Uterus (tissue), 3 donors: ENCODE measurements at regions not wholly inside any gene's neighbourhood (a gene's known extent, or its start where the extent isn't known, plus 50 kb on each side); places are given as distances from the start of the nearest gene placed in this dataset.
"Not testable (repeated sequence)": the region's sequence is repeated elsewhere in the genome, so short reads cannot be mapped to it uniquely, and the experiment has no call there.

Experiments
- DNase-seq, 2 donors: peaks; one replicate each; pipeline ENCODE4 v3.0.0-alpha.2; 2019 to 2020
- H3K27ac ChIP-seq, 2 donors: fragments of 200-600 bp; sonication (generic); 1 replicate in 1 of 2; 2 replicates in 1 of 2; pipeline ENCODE4 v1.5.1; 2016 to 2018
- H3K27me3 ChIP-seq, 2 donors: fragments of 200-600 bp; sonication (generic); one replicate each; pipeline ENCODE4 v1.5.1; 2018 to 2019; ENCODE audit warnings: control low read depth in 1 of 2
- H3K36me3 ChIP-seq, 2 donors: fragments of 200-600 bp; sonication (generic); one replicate each; pipeline ENCODE4 v1.5.1; 2019; ENCODE audit warnings: control low read depth in 1 of 2
- H3K4me1 ChIP-seq, 2 donors: fragments of 200-600 bp; sonication (generic); one replicate each; pipeline ENCODE4 v1.5.1; 2018 to 2019; ENCODE audit warnings: control low read depth in 1 of 2
- H3K4me3 ChIP-seq, 2 donors: fragments of 200-600 bp; sonication (generic); 1 replicate in 1 of 2; 2 replicates in 1 of 2; pipeline ENCODE4 v1.5.1; 2018 to 2019; ENCODE audit warnings: mild to moderate bottlenecking in 1 of 2
- H3K9me3 ChIP-seq, 2 donors: fragments of 200-600 bp; sonication (generic); one replicate each; pipeline ENCODE4 v1.5.1; 2019; ENCODE audit warnings: control low read depth in 1 of 2
- CTCF ChIP-seq, 4 experiments: fragments of 200-600 bp in 2 of 4; fragments of 450-650 bp in 2 of 4; sonication (generic) in 2 of 4; IDR thresholded peaks; one replicate each; pipeline ENCODE4 v1.5.1; 2016 to 2019; ENCODE audit warnings: antibody characterized with exemption in 4 of 4, mild to moderate bottlenecking in 2 of 4, moderate library complexity in 1 of 4
- POLR2A ChIP-seq, 2 donors: fragments of 450-650 bp; IDR thresholded peaks; one replicate each; pipeline ENCODE4 v1.6.1; 2016; ENCODE audit warnings: antibody characterized with exemption in 2 of 2, mild to moderate bottlenecking in 1 of 2, moderate library complexity in 1 of 2
- intact Hi-C: fragments of 100-400 bp; cut with DNase I; formaldehyde crosslinking; loops from one replicate; pipeline ENCODE4 v1.15.1; 2023; ENCODE audit warnings: low total_unique reads
- donor health status: DM: yes; HTN: yes; CAD: no.

GRCh38 chr14:22370084-22370847, 218.8 kb downstream of the DAD1 start:
- no peak for DNase-seq
- H3K4me3 ChIP-seq, result no peak overlapping the region
- peaks cover 0 to 2% of the 10 kb centered on the region in 2 donors for H3K9me3 ChIP-seq
- intact Hi-C loops, result loop anchor here (10.0 kb wide), 1 partner anchor 55 kb away; no protein-coding TSS in a partner anchor
- TF ChIP-seq CTCF (IDR thresholded peaks at IDR 0.05) (no peak), POLR2A (IDR thresholded peaks at IDR 0.05) (no peak)
- H3K36me3 ChIP-seq, result no peaks in the 10 kb centered on the region
- no peaks in the 10 kb centered on the region for H3K4me1 ChIP-seq
- no peaks in the 10 kb centered on the region for H3K27me3 ChIP-seq
- H3K27ac ChIP-seq, result no peak overlapping the region

GRCh38 chr14:22358726-22359125, 230.3 kb downstream of the DAD1 start:
- H3K27ac ChIP-seq, result no peak overlapping the region
- no peaks in the 10 kb centered on the region for H3K4me1 ChIP-seq
- TF ChIP-seq CTCF (IDR thresholded peaks at IDR 0.05), result no peak
- no peak for TF ChIP-seq POLR2A (IDR thresholded peaks at IDR 0.05)
- no peaks in the 10 kb centered on the region for H3K9me3 ChIP-seq
- DNase-seq, result no peak
- intact Hi-C loops, result no loop called here
- H3K4me3 ChIP-seq, result no peak overlapping the region
- H3K27me3 ChIP-seq, result no peaks in the 10 kb centered on the region
- H3K36me3 ChIP-seq, result no peaks in the 10 kb centered on the region

DNA sequence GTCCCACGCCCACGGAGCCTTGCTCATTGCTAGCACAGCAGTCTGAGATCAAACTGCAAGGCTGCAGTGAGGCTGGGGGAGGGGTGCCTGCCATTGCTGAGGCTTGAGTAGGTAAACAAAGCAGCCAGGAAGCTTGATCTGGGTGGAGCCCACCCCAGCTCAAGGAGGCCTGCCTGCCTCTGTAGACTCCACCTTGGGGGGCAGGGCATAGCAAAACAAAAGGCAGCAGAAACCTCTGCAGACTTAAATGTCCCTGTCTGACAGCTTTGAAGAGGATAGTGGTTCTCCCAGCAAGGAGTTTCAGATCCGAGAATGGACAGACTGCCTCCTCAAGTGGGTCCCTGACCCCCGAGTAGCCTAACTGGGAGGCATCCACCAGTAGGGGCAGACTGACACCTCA, 239.7 kb downstream of the DAD1 start:
- DNase-seq, H3K4me1 ChIP-seq, intact Hi-C loops, H3K27me3 ChIP-seq, H3K36me3 ChIP-seq, H3K9me3 ChIP-seq, H3K27ac ChIP-seq, H3K4me3 ChIP-seq: not testable (repeated sequence)

DNA sequence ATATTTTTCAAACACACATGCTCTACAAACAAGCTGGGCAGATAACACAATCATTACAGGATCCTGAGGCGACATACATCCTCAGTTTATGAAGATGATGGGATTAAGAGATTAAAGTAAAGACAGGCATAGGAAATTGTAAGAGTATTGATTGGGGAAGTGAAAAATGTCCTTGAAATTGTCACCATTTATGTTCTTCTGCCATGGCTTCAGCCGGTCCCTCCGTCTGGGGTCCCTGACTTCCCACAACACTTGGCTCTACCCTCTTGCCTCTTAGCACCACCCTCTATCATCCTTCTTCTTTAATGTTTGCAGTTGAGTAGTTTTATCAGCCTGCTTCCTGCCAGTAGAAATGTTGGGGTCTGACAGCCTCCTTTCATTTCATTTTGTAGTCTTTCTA, 244.4 kb downstream of the DAD1 start:
- no peaks in the 10 kb centered on the region for H3K36me3 ChIP-seq
- H3K27me3 ChIP-seq, result no peaks in the 10 kb centered on the region
- no peak overlapping the region for H3K27ac ChIP-seq
- no peak for DNase-seq
- H3K4me3 ChIP-seq, result no peak overlapping the region
- TF ChIP-seq CTCF (IDR thresholded peaks at IDR 0.05) (no peak), POLR2A (IDR thresholded peaks at IDR 0.05) (no peak)
- H3K4me1 ChIP-seq, result no peaks in the 10 kb centered on the region
- intact Hi-C loops, result no loop called here
- peaks cover 0 to 7% of the 10 kb centered on the region in 2 donors for H3K9me3 ChIP-seq

GRCh38 chr14:22344209-22344608, 244.8 kb downstream of the DAD1 start:
- H3K36me3 ChIP-seq, intact Hi-C loops, H3K9me3 ChIP-seq, H3K4me1 ChIP-seq, H3K4me3 ChIP-seq, H3K27ac ChIP-seq, DNase-seq, H3K27me3 ChIP-seq: not testable (repeated sequence)

DNA sequence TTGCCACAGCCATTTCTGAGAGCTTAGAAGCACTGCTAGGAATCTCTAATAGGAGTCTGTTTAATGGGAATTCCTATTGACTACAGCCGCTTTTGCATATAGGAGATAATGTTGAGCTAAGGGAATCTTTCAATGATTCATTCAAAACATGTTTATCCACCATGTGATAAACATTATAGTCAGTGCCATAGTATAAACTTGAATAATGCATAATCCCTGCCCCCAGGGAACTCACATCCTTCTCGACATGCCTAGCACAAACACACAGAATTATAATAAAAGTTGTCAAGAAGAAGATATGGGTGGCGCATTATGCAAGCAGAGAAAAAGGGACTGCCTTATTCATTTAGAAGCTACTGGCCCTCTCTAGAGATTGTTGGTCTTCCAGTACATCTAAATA, 248.0 kb downstream of the DAD1 start:
- TF ChIP-seq POLR2A (IDR thresholded peaks at IDR 0.05) (no peak), CTCF (IDR thresholded peaks at IDR 0.05) (no peak)

More for the DNA sequence above, 248.0 kb downstream of the DAD1 start:
- Histone ChIP-seq H3K27ac (no peak overlapping the region), H3K4me3 (no peak overlapping the region), H3K9me3 (peaks cover 0 to 7% of the 10 kb centered on the region in 2 donors), H3K4me1 (peaks cover 0 to 4% of the 10 kb centered on the region in 2 donors), H3K27me3 (no peaks in the 10 kb centered on the region), H3K36me3 (no peaks in the 10 kb centered on the region)
- DNase-seq, result no peak
- intact Hi-C loops, result no loop called here
